ENCODE measurements at regions not wholly inside any gene's neighbourhood (a gene's known extent, or its start where the extent isn't known, plus 50 kb on each side); places are given as distances from the start of the nearest gene placed in this dataset.
A peak's percentile ranks its signal among the peaks of the same experiment; 100 is the strongest.

DNA sequence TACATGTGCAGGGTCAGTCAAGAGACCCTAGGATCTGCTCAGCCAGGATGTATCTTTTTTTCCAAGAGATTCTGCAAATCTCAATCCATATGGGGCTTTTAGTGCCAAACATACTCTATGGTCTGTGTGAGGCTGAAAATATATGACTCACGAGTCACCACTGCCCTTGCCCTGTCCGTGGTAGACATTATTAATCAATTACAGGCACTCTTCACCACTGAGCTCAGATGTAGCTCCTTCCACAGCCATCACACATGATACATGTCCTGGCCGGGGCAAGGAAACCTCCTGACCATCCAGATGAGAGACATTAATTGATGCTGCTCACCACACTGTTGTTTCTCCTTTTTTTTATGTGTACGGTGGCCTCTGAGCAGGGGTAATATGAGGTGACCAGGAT, 90.2 kb upstream of the RET start:
- Mint-ChIP-seq H3K27ac (peak overlapping the region in 1 of 3 experiments; percentile 50; a peak in 3 of 7 replicates), H3K9me3 (no peaks in the 10 kb centered on the region), H3K27me3 (ENCODE audit: low read depth) (no peaks in the 10 kb centered on the region; the same call in 1 of the 2 replicates), H3K36me3 (ENCODE audit: insufficient read depth in 1 of 3, low read depth in 3 of 3) (no peaks in the 10 kb centered on the region; a peak in 1 of 7 replicates), H3K4me3 (no peak overlapping the region), H3K4me1 (peaks cover 0 to 5% of the 10 kb centered on the region in 2 experiments; a peak in 1 of 4 replicates)
- Histone ChIP-seq H2AFZ (ENCODE audit: low read length) (no peak overlapping the region), H3K27ac (ENCODE audit: insufficient read length, low read depth, low read length) (no peak overlapping the region), H3K27me3 (ENCODE audit: insufficient read depth, low read length) (no peaks in the 10 kb centered on the region), H3T11ph (ENCODE audit: low read length) (no peak overlapping the region), H2BK12ac (ENCODE audit: insufficient read length, low read depth, low read length) (no peak overlapping the region), H3K9ac (ENCODE audit: extremely low read depth, insufficient read length, low read length) (no peak overlapping the region), H3K79me2 (ENCODE audit: insufficient read depth, low read length) (no peaks in the 10 kb centered on the region), H4K91ac (ENCODE audit: insufficient read length, low read depth, low read length) (no peak overlapping the region), H4K5ac (ENCODE audit: insufficient read length, low read depth, low read length) (no peak overlapping the region), H2BK120ac (ENCODE audit: low read depth, low read length, poor library complexity, severe bottlenecking) (no peak overlapping the region), H3K4ac (ENCODE audit: low read depth, low read length) (no peak overlapping the region), H3K14ac (ENCODE audit: insufficient read depth, low read length) (no peak overlapping the region), H2BK5ac (ENCODE audit: insufficient read length, low read length) (no peak overlapping the region), H3K79me1 (ENCODE audit: insufficient read depth, low read depth, low read length, poor library complexity, severe bottlenecking) (no peaks in the 10 kb centered on the region), H2BK20ac (ENCODE audit: low read depth, low read length, poor library complexity, severe bottlenecking) (no peak overlapping the region), H3K4me2 (ENCODE audit: insufficient read depth, insufficient read length, low read length) (no peak overlapping the region), H3K9me3 (ENCODE audit: control insufficient read depth, low read depth, low read length) (no peaks in the 10 kb centered on the region), H2BK15ac (ENCODE audit: low read depth, low read length) (no peak overlapping the region), H3K4me1 (ENCODE audit: insufficient read depth, low read length) (no peaks in the 10 kb centered on the region), H3K18ac (ENCODE audit: insufficient read length, low read depth, low read length) (no peak overlapping the region), H4K20me1 (ENCODE audit: control insufficient read depth, insufficient read depth, insufficient read length) (peaks cover 2% of the 10 kb centered on the region), H3K23me2 (ENCODE audit: insufficient read length, low read depth, low read length, poor library complexity, severe bottlenecking) (no peaks in the 10 kb centered on the region), H2AK5ac (ENCODE audit: insufficient read length, low read length) (no peak overlapping the region), H4K8ac (replicated peaks; ENCODE audit: insufficient read length, low read depth, low read length) (no peak overlapping the region), H3K23ac (ENCODE audit: insufficient read length, low read depth, low read length) (no peak overlapping the region), H3K56ac (ENCODE audit: insufficient read length, low read depth, low read length) (no peak overlapping the region)
- WGBS (ENCODE audit: extremely low coverage, insufficient read length, low lambda C conversion rate) = no CpG with 5 or more reads among the region's 4 CpGs
- TF ChIP-seq, protein P1, sequence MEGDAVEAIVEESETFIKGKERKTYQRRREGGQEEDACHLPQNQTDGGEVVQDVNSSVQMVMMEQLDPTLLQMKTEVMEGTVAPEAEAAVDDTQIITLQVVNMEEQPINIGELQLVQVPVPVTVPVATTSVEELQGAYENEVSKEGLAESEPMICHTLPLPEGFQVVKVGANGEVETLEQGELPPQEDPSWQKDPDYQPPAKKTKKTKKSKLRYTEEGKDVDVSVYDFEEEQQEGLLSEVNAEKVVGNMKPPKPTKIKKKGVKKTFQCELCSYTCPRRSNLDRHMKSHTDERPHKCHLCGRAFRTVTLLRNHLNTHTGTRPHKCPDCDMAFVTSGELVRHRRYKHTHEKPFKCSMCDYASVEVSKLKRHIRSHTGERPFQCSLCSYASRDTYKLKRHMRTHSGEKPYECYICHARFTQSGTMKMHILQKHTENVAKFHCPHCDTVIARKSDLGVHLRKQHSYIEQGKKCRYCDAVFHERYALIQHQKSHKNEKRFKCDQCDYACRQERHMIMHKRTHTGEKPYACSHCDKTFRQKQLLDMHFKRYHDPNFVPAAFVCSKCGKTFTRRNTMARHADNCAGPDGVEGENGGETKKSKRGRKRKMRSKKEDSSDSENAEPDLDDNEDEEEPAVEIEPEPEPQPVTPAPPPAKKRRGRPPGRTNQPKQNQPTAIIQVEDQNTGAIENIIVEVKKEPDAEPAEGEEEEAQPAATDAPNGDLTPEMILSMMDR (conservative IDR thresholded peaks at IDR 0.05) = no peak
- no peak for DNase-seq

Data from H9 (cell line).